ENCODE measurements at regions not wholly inside any gene's neighbourhood (a gene's known extent, or its start where the extent isn't known, plus 50 kb on each side); places are given as distances from the start of the nearest gene placed in this dataset.

DNA sequence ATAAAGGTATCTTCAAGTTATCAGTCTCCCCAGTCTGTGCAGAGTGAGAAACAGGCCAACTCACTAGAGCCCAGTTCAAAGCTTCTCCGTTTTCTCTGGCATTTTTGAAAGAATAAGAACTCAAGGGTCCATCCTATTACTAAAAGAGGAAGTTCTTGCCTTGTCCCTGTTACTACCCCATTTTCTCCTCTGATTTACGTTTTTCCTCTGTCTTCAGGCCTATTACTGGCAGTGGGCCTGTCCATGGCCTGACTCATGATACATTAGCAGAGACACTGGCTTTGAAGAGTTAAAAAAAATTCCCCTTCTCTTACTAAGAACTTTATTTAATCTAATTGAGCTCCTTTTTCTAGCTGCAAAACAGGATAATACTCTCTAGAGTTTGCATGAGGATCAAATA lies 624.0 kb upstream of the KLF4 start:
- no peak overlapping the region for H3K4me3 ChIP-seq (ENCODE audit: low read depth, low read length)
- no peak for TF ChIP-seq CTCF (IDR thresholded peaks at IDR 0.05; ENCODE audit: insufficient read depth, low read depth, low read length, missing control alignments)
- no peak for DNase-seq (ENCODE audit: low read depth)

DNA sequence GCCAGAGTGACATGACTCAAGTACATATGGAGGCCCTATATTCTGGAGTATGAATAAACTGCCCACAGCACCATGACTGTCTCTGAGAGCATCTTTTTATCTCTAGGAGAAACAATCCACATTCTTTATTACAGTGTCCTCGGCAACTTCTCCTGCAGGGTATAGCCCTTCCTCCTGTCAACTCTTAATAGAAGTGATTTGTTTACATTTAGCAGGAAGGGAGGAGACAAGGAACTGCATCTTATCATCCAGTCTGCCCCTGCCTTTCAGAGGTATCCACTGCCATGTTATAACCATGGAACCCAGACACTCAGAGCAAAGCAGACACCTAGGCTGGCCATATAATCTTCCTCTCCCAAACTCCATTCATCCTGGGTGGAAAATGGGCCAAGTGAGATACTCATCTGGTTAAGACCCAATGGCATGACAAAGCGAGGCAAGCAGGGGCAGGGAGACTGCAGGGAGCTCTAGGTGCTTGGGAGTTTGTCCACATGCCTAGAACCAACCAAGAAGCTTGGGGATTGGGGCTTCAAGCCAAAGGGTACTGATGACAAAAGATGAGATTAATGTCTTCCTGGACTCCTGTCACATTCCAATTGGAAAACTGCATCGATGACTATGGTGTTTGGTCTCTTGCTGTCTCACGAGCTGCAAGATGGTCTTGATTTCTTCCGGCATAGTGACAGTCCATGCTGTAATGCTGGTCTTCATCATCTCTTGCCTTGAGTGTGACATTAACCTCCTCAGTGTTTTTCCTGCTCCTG lies 620.5 kb upstream of the KLF4 start:
- no peak overlapping the region for H3K4me3 ChIP-seq (ENCODE audit: low read depth, low read length)
- no peak for DNase-seq (ENCODE audit: low read depth)
- TF ChIP-seq CTCF (IDR thresholded peaks at IDR 0.05; ENCODE audit: insufficient read depth, low read depth, low read length, missing control alignments), result no peak

- TF ChIP-seq CTCF (IDR thresholded peaks at IDR 0.05; ENCODE audit: insufficient read depth, low read depth, low read length, missing control alignments), result no peak
- no peak for DNase-seq (ENCODE audit: low read depth)
Measured at GRCh38 chr9:108108852-108109448, 619.4 kb upstream of the KLF4 start.

GRCh38 chr9:108108280-108108851 lies 618.8 kb upstream of the KLF4 start:
- TF ChIP-seq CTCF (IDR thresholded peaks at IDR 0.05; ENCODE audit: insufficient read depth, low read depth, low read length, missing control alignments), result no peak
- H3K4me3 ChIP-seq (ENCODE audit: low read depth, low read length), result no peak overlapping the region
- DNase-seq (ENCODE audit: low read depth), result no peak

More at GRCh38 chr9:108108852-108109448, 619.4 kb upstream of the KLF4 start:
- H3K4me3 ChIP-seq (ENCODE audit: low read depth, low read length), result no peak overlapping the region

DNA sequence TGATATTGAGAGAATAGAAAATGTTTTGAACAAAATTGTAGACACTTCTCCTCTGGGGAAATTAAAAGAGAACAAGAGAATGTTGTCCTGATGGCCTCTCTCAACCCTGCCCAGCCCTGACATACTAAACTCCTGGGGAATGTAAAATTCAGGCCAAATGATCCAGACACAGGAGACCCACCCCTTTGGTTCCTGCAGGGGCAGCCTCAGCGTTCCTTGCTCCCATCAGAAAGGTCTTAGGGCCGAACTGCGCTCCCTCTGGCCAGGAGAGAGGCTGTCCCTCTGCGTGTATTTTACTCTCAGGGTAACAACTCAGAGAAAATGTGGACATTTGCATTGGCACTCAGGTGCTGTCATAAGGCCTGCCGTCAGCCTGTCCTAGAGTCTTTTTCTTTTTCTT lies 616.3 kb upstream of the KLF4 start:
- no peak for TF ChIP-seq CTCF (IDR thresholded peaks at IDR 0.05; ENCODE audit: insufficient read depth, low read depth, low read length, missing control alignments)
- H3K4me3 ChIP-seq (ENCODE audit: low read depth, low read length), result no peak overlapping the region
- no peak for DNase-seq (ENCODE audit: low read depth)

DNA sequence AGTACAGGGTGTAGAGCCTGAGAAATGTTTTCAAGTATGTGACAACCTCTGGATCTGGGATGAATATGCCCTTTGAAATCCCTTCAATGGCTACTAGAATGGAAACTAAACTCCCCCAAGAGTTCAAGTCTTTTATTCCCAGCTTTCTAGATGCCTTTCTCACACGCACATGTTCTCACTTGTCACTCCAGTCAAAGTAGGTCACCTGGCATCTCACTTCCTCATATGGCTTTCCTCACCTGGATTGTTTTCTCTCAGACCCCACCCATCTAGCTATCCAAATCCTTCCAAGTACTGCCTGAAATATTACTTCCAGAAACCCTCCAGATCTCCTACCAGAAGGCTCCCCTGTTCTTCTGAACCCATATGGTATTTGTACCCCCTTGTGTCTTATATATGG lies 615.4 kb upstream of the KLF4 start:
- no peak overlapping the region for H3K4me3 ChIP-seq (ENCODE audit: low read depth, low read length)
- no peak for TF ChIP-seq CTCF (IDR thresholded peaks at IDR 0.05; ENCODE audit: insufficient read depth, low read depth, low read length, missing control alignments)
- no peak for DNase-seq (ENCODE audit: low read depth)
